LHCN-M2 (cell line): ENCODE measurements at regions not wholly inside any gene's neighbourhood (a gene's known extent, or its start where the extent isn't known, plus 50 kb on each side); places are given as distances from the start of the nearest gene placed in this dataset.
"Not testable (repeated sequence)": the region's sequence is repeated elsewhere in the genome, so short reads cannot be mapped to it uniquely, and the experiment has no call there.

ENCODE experiments used
- DNase-seq: peaks from one replicate; pipeline ENCODE4 v3.0.0-alpha.2; 2012; ENCODE audit warnings: low read depth

- no peak for DNase-seq
Observed at GRCh38 chr7:55303220-55303619, 61.9 kb upstream of the LANCL2 start.

- DNase-seq = peak; percentile 44
Observed at GRCh38 chr7:55304018-55304762, 60.9 kb upstream of the LANCL2 start.

GRCh38 chr7:55305135-55305534, 60.0 kb upstream of the LANCL2 start:
- no peak for DNase-seq

GRCh38 chr7:55306331-55306730, 58.8 kb upstream of the LANCL2 start:
- no peak for DNase-seq

- DNase-seq = peak; percentile 38
Observed at GRCh38 chr7:55307123-55307916, 57.8 kb upstream of the LANCL2 start.

- DNase-seq = peak; percentile 98
Observed at GRCh38 chr7:55308186-55308929, 56.8 kb upstream of the LANCL2 start.

- no peak for DNase-seq
Observed at GRCh38 chr7:55309040-55309991, 55.8 kb upstream of the LANCL2 start.

GRCh38 chr7:55310287-55311025, 54.7 kb upstream of the LANCL2 start:
- DNase-seq = no peak

GRCh38 chr7:55311892-55312291, 53.2 kb upstream of the LANCL2 start:
- not testable (repeated sequence) for DNase-seq

GRCh38 chr7:55313671-55314070, 51.5 kb upstream of the LANCL2 start:
- not testable (repeated sequence) for DNase-seq

- no peak for DNase-seq
Observed at GRCh38 chr7:55314967-55315366, 50.2 kb upstream of the LANCL2 start.
